ENCODE measurements at regions not wholly inside any gene's neighbourhood (a gene's known extent, or its start where the extent isn't known, plus 50 kb on each side); places are given as distances from the start of the nearest gene placed in this dataset.

DNA sequence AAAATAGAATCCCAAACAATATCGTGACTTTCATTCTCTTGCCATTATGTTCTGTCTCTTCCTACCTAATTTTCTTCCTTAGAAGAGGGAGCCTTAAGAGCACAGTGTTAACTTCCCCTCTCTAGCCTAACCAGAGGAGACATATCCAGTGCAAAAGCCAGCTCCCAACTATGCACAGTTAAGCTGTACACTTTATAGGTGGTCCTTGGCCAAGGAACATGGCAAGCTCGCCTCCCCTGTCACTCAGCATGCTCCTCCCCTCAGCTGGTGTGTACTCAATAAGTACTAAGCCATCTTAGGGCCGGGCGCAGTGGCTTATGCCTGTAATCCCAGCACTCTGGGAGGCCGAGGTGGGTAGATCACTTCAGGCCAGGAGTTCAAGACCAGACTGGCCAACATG lies 255.1 kb upstream of the TMPO start:
- DNase-seq (no peak), ATAC-seq (ENCODE audit: poor library complexity) (no peak)
- intact Hi-C loops (cut with DNase I), result no loop called here

DNA sequence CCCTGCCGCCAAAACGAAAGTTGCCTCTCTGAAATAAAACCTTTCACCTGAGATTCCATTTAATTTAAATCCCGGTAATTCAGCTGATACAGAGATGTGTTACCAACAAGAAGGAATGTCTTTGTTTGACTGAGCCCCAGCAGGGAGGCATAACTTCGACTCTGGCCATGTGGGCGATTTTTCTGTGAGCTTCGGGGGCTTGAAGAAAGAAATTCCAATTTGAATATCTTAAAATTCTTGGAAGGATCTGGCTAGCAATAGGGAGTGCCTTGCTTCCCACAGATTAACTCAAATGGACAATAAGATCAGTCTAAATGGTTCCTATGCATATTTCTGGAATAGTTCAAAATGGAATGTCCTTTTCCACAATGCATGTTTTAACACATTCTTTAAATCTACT lies 252.5 kb upstream of the TMPO start:
- intact Hi-C loops (cut with DNase I), result no loop called here
- ATAC-seq (ENCODE audit: poor library complexity) (no peak), DNase-seq (no peak)

DNA sequence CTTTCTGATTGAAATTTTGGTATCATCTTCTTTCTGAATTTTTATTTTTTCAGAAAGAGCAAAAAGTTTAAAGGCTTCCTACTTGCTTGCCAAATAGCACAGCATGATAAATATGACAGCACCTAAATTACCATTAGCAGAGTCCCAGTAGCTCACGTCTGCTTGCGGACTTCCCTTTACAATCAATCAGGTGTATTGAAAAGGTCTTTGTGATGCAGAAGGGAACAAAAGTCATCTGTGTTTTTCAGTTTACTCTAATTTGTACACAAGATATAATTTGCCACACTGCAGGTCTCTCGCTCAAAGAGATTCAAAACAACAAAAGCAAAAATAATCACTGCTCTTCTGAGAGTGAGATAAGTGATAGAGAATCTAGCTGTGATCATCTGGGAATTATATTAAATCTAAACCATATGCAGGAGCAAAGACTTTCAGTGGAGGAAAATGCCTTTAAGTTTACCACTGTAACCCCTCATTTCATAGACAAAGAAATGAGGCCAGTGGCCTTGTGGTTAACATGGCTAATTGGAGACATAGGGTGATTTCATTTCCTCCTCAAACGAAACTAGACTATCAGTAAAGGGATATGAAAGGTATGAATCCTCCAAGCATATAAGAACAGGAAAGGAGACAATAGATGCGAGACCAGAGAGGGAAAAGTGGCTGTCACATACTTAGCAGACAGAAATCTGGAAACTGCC lies 240.8 kb upstream of the TMPO start:
- DNase-seq (no peak), ATAC-seq (ENCODE audit: poor library complexity) (no peak)
- intact Hi-C loops (cut with DNase I), result no loop called here

DNA sequence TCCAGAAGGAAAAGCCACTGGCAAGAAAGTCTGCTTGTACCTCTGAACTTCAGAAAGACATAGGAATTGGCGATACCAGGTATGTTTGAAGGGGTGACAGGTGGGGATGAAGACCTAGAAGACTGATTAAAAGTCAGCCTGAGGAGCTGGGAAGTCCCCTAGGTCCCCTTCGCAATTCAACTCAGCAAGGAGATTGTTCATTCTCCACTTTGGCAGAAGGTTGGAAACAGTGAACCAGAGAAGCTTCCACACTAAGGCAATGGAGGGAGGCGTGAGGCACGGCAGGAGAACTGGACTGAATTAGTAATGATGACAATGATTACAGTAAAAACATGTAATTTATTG lies 240.3 kb upstream of the TMPO start:
- ATAC-seq (ENCODE audit: poor library complexity) (no peak), DNase-seq (no peak)
- intact Hi-C loops (cut with DNase I), result no loop called here

DNA sequence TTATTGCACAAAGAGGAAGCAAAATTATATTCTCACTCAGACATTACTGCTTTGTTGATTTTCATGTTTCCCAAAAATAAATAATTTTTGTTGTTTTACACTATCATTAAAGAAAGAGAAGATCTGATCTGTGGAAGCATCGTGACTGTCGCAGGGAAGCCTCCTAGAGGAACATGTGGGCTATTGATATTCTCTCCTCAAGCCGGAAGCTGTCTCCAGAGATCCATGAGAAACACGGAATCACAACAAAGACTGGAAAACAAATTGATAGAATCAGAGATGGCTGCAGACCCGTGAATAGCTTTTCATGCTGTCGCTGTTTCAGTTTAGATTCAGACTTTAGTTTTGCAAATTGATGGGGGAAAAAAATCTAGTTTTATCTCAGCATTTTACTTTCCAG lies 235.2 kb upstream of the TMPO start:
- DNase-seq (no peak), ATAC-seq (ENCODE audit: poor library complexity) (no peak)
- intact Hi-C loops (cut with DNase I), result no loop called here

- intact Hi-C loops (cut with DNase I), result no loop called here
- no peak for DNase-seq
- no peak for ATAC-seq (ENCODE audit: poor library complexity)
Measured at GRCh38 chr12:98280621-98281020, 234.8 kb upstream of the TMPO start.

DNA sequence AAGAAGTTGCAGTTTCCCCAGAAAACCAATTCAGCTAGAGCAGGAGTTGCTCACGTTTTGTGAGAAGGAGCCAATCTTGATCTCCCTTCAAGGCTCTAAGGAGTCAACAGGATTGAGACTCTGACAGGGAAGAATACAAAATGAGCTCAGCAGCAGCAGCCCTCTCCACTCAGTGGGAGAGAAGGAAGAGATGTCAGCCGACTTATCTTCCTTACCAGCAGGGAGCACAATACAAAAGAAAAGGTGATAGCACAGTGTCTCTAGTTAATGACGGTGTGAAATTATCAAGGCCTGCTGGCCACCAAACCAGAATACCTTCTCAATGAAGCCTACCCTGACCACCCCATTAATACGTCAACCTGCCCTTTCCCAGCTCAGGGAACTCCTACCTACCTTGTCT lies 223.6 kb upstream of the TMPO start:
- intact Hi-C loops (cut with DNase I), result no loop called here
- DNase-seq (no peak), ATAC-seq (ENCODE audit: poor library complexity) (no peak)

- intact Hi-C loops (cut with DNase I), result no loop called here
Measured at GRCh38 chr12:98294051-98294805, 221.2 kb upstream of the TMPO start.

GRCh38 chr12:98295681-98296080 lies 219.7 kb upstream of the TMPO start:
- DNase-seq, result no peak
- no peak for ATAC-seq (ENCODE audit: poor library complexity)
- intact Hi-C loops (cut with DNase I), result no loop called here

More at GRCh38 chr12:98294051-98294805, 221.2 kb upstream of the TMPO start:
- ATAC-seq (ENCODE audit: poor library complexity) (no peak), DNase-seq (no peak)

DNA sequence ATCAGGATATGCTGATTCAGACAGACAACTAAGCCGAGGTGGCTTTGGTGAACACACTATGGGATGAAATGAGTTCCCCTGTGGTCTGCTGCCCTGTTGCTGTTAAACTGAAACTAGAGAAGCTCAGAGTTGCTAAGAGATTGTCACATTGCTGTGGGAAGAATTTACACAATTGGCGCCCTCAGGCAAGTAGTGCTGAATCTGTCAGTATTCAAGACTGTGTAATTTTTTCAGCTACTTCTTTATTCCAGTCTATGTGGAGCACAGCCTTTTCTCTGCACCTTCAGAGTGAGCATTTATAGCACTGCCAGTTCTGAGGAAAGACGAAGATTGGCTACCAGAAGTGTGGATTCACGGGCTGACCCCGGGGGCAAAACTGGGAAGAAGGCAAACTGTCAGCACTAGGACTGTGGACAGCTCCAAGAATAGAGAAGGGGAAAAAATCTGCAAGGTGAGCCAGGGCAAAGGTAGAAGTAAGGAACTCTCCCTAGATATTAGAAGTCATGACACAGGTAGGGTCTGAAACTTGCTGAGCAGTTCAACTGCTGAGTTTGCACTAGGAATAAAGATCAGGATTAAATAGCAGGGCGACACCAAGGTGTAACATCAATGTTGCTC lies 218.8 kb upstream of the TMPO start:
- DNase-seq (no peak), ATAC-seq (ENCODE audit: poor library complexity) (no peak)
- intact Hi-C loops (cut with DNase I), result no loop called here

DNA sequence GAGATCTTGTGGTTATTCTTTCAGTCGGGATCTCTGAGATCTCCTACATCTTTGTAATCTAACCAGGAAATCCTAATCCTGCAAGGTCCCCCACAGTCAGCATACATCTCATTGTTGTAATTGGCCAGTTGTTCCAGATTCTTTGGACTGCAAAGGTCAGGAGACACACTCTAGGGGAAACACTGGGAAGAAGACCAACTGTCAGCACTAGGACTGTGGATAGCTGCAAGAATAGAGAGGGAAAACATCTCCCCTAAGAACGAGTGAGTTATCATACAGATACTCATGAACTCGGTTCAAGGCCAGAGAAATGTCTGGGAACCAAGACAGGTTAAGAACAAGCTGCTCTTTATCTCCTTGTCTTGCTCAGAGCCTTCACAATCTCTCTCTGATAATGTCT lies 217.9 kb upstream of the TMPO start:
- DNase-seq, result no peak
- intact Hi-C loops (cut with DNase I), result no loop called here

GRCh38 chr12:98308141-98308540 lies 207.2 kb upstream of the TMPO start:
- intact Hi-C loops (cut with DNase I), result no loop called here
- no peak for DNase-seq
- no peak for ATAC-seq (ENCODE audit: poor library complexity)

More for the DNA sequence above, 217.9 kb upstream of the TMPO start:
- no peak for ATAC-seq (ENCODE audit: poor library complexity)

DNA sequence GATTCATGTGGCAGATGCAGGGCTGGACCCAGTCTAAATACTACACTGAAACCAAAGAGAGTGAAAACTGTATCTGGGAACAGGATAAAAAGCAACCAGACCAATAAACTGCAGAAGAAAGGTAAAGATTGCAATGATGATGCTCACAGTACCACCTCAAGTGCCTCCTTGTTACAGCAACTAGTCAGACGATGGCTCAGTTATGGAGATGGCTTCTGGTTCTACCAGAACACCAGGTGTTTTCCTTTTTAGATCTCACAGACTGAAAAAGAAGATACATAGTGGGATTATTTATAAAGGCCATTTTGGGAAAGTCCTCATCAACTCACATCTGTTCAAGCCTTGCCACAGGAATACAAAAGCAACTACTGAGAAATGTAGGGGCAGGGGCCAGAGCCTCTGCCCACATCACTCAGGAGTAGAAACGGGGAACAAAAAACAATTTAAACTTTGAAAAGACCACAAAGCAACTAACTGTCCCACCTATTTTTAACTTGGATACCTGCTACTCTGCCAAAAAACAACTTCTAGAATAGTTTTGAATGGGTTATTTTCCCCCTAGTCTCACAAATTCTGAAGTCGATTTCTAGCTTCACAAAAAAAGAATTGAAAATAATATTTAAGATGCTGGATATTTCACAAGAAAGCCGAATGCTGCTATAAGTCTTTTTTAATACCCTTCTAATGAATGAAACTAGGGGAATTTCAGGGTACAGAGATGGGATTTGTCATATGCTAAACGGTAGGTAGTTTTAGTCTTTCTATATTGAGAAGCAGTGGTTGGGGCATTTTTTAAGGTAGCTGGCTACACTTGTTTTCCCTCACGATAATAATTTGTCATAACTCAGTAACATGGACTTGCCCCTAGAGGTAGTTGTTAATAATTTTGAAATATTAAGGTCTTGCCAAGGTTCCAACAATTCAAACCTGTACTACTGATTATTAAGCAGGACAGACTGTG lies 197.2 kb upstream of the TMPO start:
- intact Hi-C loops (cut with DNase I), result no loop called here
- ATAC-seq (ENCODE audit: poor library complexity) (no peak), DNase-seq (no peak)

- intact Hi-C loops (cut with DNase I), result no loop called here
- DNase-seq (no peak), ATAC-seq (ENCODE audit: poor library complexity) (no peak)
Measured at GRCh38 chr12:98319716-98320425, 195.5 kb upstream of the TMPO start.

- intact Hi-C loops (cut with DNase I), result no loop called here
- no peak for DNase-seq
Measured at GRCh38 chr12:98325003-98325402, 190.4 kb upstream of the TMPO start.

GRCh38 chr12:98328467-98328866 lies 186.9 kb upstream of the TMPO start:
- intact Hi-C loops (cut with DNase I), result no loop called here
- DNase-seq (no peak), ATAC-seq (ENCODE audit: poor library complexity) (no peak)

More at GRCh38 chr12:98325003-98325402, 190.4 kb upstream of the TMPO start:
- ATAC-seq (ENCODE audit: poor library complexity), result no peak

- DNase-seq (no peak), ATAC-seq (ENCODE audit: poor library complexity) (no peak)
- intact Hi-C loops (cut with DNase I), result no loop called here
Measured at GRCh38 chr12:98329589-98329988, 185.8 kb upstream of the TMPO start.

GRCh38 chr12:98332642-98333041 lies 182.7 kb upstream of the TMPO start:
- intact Hi-C loops (cut with DNase I), result no loop called here
- ATAC-seq (ENCODE audit: poor library complexity) (no peak), DNase-seq (no peak)
